Caco-2 (cell line): ENCODE measurements at regions not wholly inside any gene's neighbourhood (a gene's known extent, or its start where the extent isn't known, plus 50 kb on each side); places are given as distances from the start of the nearest gene placed in this dataset.

Source experiments
- BruUV-seq: library from RNA; stranded (reverse); fragments of 400-500 nt; replicated peaks from 2 replicates; lab custom pipeline; 2021; lab: Mats Ljungman, UMichigan
- CTCF ChIA-PET: fragments of 300-600 bp; sonication (Branson Sonifier 250); formaldehyde crosslinking; loops from one replicate; lab custom pipeline; 2022; ENCODE audit warnings: antibody characterized with exemption; lab: Charles Lee
- POLR2A ChIA-PET: fragments of 300-600 bp; sonication (Branson Sonifier 250); formaldehyde crosslinking; loops from one replicate; lab custom pipeline; 2022; ENCODE audit warnings: antibody characterized with exemption; lab: Charles Lee
- DNase-seq, 2 experiments: peaks; one replicate each; pipeline versions ENCODE4 v3.0.0 to v3.0.0-alpha.2; 2020 to 2022
- H3K27me3 ChIP-seq: replicated peaks from 2 replicates; pipeline ENCODE4 v1.6.0; 2011; ENCODE audit warnings: low read length; ENCODE audit not compliant: control insufficient read depth, insufficient read depth
- H3K36me3 ChIP-seq: 2 replicates; pipeline ENCODE4 v1.5.1; 2011; ENCODE audit warnings: low read length; ENCODE audit not compliant: control insufficient read depth, insufficient read depth
- H3K4me1 ChIP-seq: fragments of 250-450 bp; sonication (Bioruptor Pico); 2 replicates; pipeline ENCODE4 v1.5.1; 2020; ENCODE audit warnings: mild to moderate bottlenecking
- H3K4me3 ChIP-seq: 2 replicates; pipeline ENCODE4 v1.5.1; 2011; ENCODE audit warnings: low read depth, mild to moderate bottlenecking, control low read depth, low read length
- H3K9me3 ChIP-seq: fragments of 250-450 bp; sonication (Bioruptor Pico); 2 replicates; pipeline ENCODE4 v1.5.1; 2020; ENCODE audit warnings: mild to moderate bottlenecking, moderate library complexity
- H3K27ac Mint-ChIP-seq: one replicate; pipeline ENCODE4 v1.8.0; 2022; ENCODE audit warnings: mixed read lengths; ENCODE audit not compliant: unreplicated experiment
- H3K27me3 Mint-ChIP-seq: one replicate; pipeline ENCODE4 v1.8.0; 2022; ENCODE audit warnings: mixed read lengths; ENCODE audit not compliant: insufficient read depth, unreplicated experiment
- H3K36me3 Mint-ChIP-seq: one replicate; pipeline ENCODE4 v1.8.0; 2022; ENCODE audit warnings: mild to moderate bottlenecking, mixed read lengths; ENCODE audit not compliant: insufficient read depth, unreplicated experiment
- H3K4me1 Mint-ChIP-seq: one replicate; pipeline ENCODE4 v1.8.0; 2022; ENCODE audit warnings: low read depth, mixed read lengths; ENCODE audit not compliant: unreplicated experiment
- H3K4me3 Mint-ChIP-seq: one replicate; pipeline ENCODE4 v1.8.0; 2022; ENCODE audit warnings: mild to moderate bottlenecking, moderate library complexity, mixed read lengths; ENCODE audit not compliant: unreplicated experiment
- H3K9me3 Mint-ChIP-seq: one replicate; pipeline ENCODE4 v1.8.0; 2022; ENCODE audit warnings: mixed read lengths; ENCODE audit not compliant: unreplicated experiment
- CTCF ChIP-seq, 2 experiments: fragments of 200-600 bp in 1 of 2; IDR thresholded peaks; 1 replicate in 1 of 2; 2 replicates in 1 of 2; pipeline versions ENCODE4 v1.5.1 to v1.8.0; 2011 to 2022; ENCODE audit warnings: antibody characterized with exemption in 1 of 2, control low read depth in 1 of 2, inconsistent platforms in 1 of 2, low read depth in 1 of 2, low read length in 1 of 2, mild to moderate bottlenecking in 1 of 2, moderate library complexity in 1 of 2; ENCODE audit not compliant: insufficient read depth in 1 of 2, severe bottlenecking in 1 of 2, unreplicated experiment in 1 of 2
- intact Hi-C: fragments of 100-400 bp; cut with micrococcal nuclease; formaldehyde crosslinking; loops from one replicate; pipeline ENCODE4 v1.10.0; 2022; ENCODE audit not compliant: unreplicated experiment

- H3K9me3 ChIP-seq, result no peaks in the 10 kb centered on the region
- BruUV-seq, result no TSS peak
- intact Hi-C loops, result no loop called here
Observed at GRCh38 chr21:20570824-20571232, 427.4 kb upstream of the NCAM2 start.

GRCh38 chr21:20572582-20572981 lies 425.6 kb upstream of the NCAM2 start:
- Histone ChIP-seq H3K36me3 (no peaks in the 10 kb centered on the region), H3K4me1 (no peaks in the 10 kb centered on the region), H3K9me3 (no peaks in the 10 kb centered on the region), H3K27me3 (no peaks in the 10 kb centered on the region), H3K4me3 (no peak overlapping the region)
- intact Hi-C loops, result no loop called here
- peaks cover 5% of the 10 kb centered on the region for H3K4me1 Mint-ChIP-seq
- no peaks in the 10 kb centered on the region for H3K36me3 Mint-ChIP-seq
- H3K4me3 Mint-ChIP-seq, result no peak overlapping the region
- H3K27me3 Mint-ChIP-seq, result no peaks in the 10 kb centered on the region
- POLR2A ChIA-PET, result no interaction called here
- no peak for TF ChIP-seq CTCF (IDR thresholded peaks at IDR 0.05; ENCODE audit: insufficient read depth in 1 of 2, low read depth in 1 of 2, low read length in 1 of 2, severe bottlenecking in 1 of 2, unreplicated experiment in 1 of 2)
- H3K9me3 Mint-ChIP-seq, result peaks cover 19% of the 10 kb centered on the region
- CTCF ChIA-PET, result no interaction called here
- H3K27ac Mint-ChIP-seq, result no peak overlapping the region
- BruUV-seq, result no TSS peak
- DNase-seq, result no peak

More at GRCh38 chr21:20570824-20571232, 427.4 kb upstream of the NCAM2 start:
- CTCF ChIA-PET, result no interaction called here
- Histone ChIP-seq H3K4me3 (no peak overlapping the region), H3K4me1 (no peaks in the 10 kb centered on the region), H3K36me3 (no peaks in the 10 kb centered on the region), H3K27me3 (no peaks in the 10 kb centered on the region)
- peak in 1 of 2 experiments; percentile 20 for DNase-seq
- H3K4me1 Mint-ChIP-seq, result peaks cover 5% of the 10 kb centered on the region
- H3K27ac Mint-ChIP-seq, result no peak overlapping the region
- peaks cover 19% of the 10 kb centered on the region for H3K9me3 Mint-ChIP-seq
- H3K4me3 Mint-ChIP-seq, result no peak overlapping the region
- POLR2A ChIA-PET, result no interaction called here
- TF ChIP-seq CTCF (IDR thresholded peaks at IDR 0.05; ENCODE audit: insufficient read depth in 1 of 2, low read depth in 1 of 2, low read length in 1 of 2, severe bottlenecking in 1 of 2, unreplicated experiment in 1 of 2), result no peak
- no peaks in the 10 kb centered on the region for H3K36me3 Mint-ChIP-seq
- no peaks in the 10 kb centered on the region for H3K27me3 Mint-ChIP-seq

- DNase-seq, result no peak
- H3K27me3 Mint-ChIP-seq, result no peaks in the 10 kb centered on the region
- Histone ChIP-seq H3K4me1 (no peaks in the 10 kb centered on the region), H3K27me3 (no peaks in the 10 kb centered on the region), H3K9me3 (no peaks in the 10 kb centered on the region), H3K36me3 (no peaks in the 10 kb centered on the region), H3K4me3 (no peak overlapping the region)
- TF ChIP-seq CTCF (IDR thresholded peaks at IDR 0.05; ENCODE audit: insufficient read depth in 1 of 2, low read depth in 1 of 2, low read length in 1 of 2, severe bottlenecking in 1 of 2, unreplicated experiment in 1 of 2), result no peak
- H3K36me3 Mint-ChIP-seq, result no peaks in the 10 kb centered on the region
- no TSS peak for BruUV-seq
- intact Hi-C loops, result no loop called here
- no peaks in the 10 kb centered on the region for H3K9me3 Mint-ChIP-seq
- H3K27ac Mint-ChIP-seq, result no peak overlapping the region
- no peaks in the 10 kb centered on the region for H3K4me1 Mint-ChIP-seq
- no peak overlapping the region for H3K4me3 Mint-ChIP-seq
- ChIA-PET CTCF (no interaction called here), POLR2A (no interaction called here)
Observed at GRCh38 chr21:20581361-20581760, 416.8 kb upstream of the NCAM2 start.
